A673 (cell line): ENCODE measurements at regions not wholly inside any gene's neighbourhood (a gene's known extent, or its start where the extent isn't known, plus 50 kb on each side); places are given as distances from the start of the nearest gene placed in this dataset.
A peak's percentile ranks its signal among the peaks of the same experiment; 100 is the strongest.

Experiments
- BruUV-seq: library from RNA; stranded (reverse); fragments of 400-500 nt; replicated peaks from 2 replicates; lab custom pipeline; 2021; lab: Mats Ljungman, UMichigan
- CTCF ChIA-PET: fragments of 300-600 bp; sonication (Branson Sonifier 250); formaldehyde crosslinking; loops from one replicate; lab custom pipeline; 2022; ENCODE audit warnings: antibody characterized with exemption; lab: Charles Lee
- POLR2A ChIA-PET: fragments of 300-600 bp; sonication (Branson Sonifier 250); formaldehyde crosslinking; loops from one replicate; lab custom pipeline; 2022; ENCODE audit warnings: antibody characterized with exemption; ENCODE audit not compliant: low non-redundant PET; lab: Charles Lee
- DNase-seq: peaks from one replicate; pipeline ENCODE4 v3.0.0-alpha.2; 2015; ENCODE audit warnings: low spot score
- H3K27ac ChIP-seq: fragments of 200-600 bp; sonication (generic); 2 replicates; pipeline ENCODE4 v1.5.1; 2016; ENCODE audit warnings: mixed run types, low read depth, mild to moderate bottlenecking, mixed read lengths, antibody characterized with exemption, low read length; ENCODE audit not compliant: poor library complexity, severe bottlenecking
- H3K27me3 ChIP-seq: fragments of 200-600 bp; sonication (generic); replicated peaks from 2 replicates; pipeline ENCODE4 v1.6.1; 2017; ENCODE audit warnings: mixed run types, low read depth, mild to moderate bottlenecking, mixed read lengths, antibody characterized with exemption, low read length; ENCODE audit not compliant: insufficient read depth, poor library complexity
- H3K36me3 ChIP-seq: fragments of 200-600 bp; sonication (generic); 2 replicates; pipeline ENCODE4 v1.6.1; 2016; ENCODE audit warnings: mixed run types, mild to moderate bottlenecking, mixed read lengths, antibody characterized with exemption, low read length; ENCODE audit not compliant: insufficient read depth, poor library complexity, severe bottlenecking
- H3K4me1 ChIP-seq: fragments of 200-600 bp; sonication (generic); 2 replicates; pipeline ENCODE4 v1.6.1; 2017; ENCODE audit warnings: mixed run types, mild to moderate bottlenecking, mixed read lengths, antibody characterized with exemption, low read length; ENCODE audit not compliant: insufficient read depth, poor library complexity, severe bottlenecking
- H3K4me3 ChIP-seq: fragments of 200-600 bp; sonication (generic); 2 replicates; pipeline ENCODE4 v1.5.1; 2016; ENCODE audit warnings: low read depth, mixed run types, mild to moderate bottlenecking, mixed read lengths, low read length; ENCODE audit not compliant: poor library complexity, severe bottlenecking
- H3K9me3 ChIP-seq: fragments of 200-600 bp; sonication (generic); 2 replicates; pipeline ENCODE4 v1.6.1; 2016; ENCODE audit warnings: mixed run types, low read depth, mild to moderate bottlenecking, mixed read lengths, antibody characterized with exemption, low read length; ENCODE audit not compliant: poor library complexity, severe bottlenecking
- EZH2 ChIP-seq: fragments of 200-600 bp; sonication (generic); IDR thresholded peaks from 2 replicates; pipeline ENCODE4 v1.6.1; 2017; ENCODE audit warnings: borderline replicate concordance, low read depth, mild to moderate bottlenecking, mixed read lengths, antibody characterized with exemption, low read length; ENCODE audit not compliant: poor library complexity, severe bottlenecking
- intact Hi-C: fragments of 100-400 bp; cut with micrococcal nuclease; formaldehyde crosslinking; loops from one replicate; pipeline ENCODE4 v1.10.0; 2022; ENCODE audit not compliant: unreplicated experiment
- TF ChIP-seq, protein P1 (sequence below): fragments of 300-800, 200-600 bp; sonication (generic); conservative IDR thresholded peaks from 2 replicates; pipeline ENCODE4 v1.5.1; 2017; ENCODE audit warnings: low read depth, mild to moderate bottlenecking, antibody characterized with exemption, low read length, moderate library complexity, mixed read lengths

DNA sequence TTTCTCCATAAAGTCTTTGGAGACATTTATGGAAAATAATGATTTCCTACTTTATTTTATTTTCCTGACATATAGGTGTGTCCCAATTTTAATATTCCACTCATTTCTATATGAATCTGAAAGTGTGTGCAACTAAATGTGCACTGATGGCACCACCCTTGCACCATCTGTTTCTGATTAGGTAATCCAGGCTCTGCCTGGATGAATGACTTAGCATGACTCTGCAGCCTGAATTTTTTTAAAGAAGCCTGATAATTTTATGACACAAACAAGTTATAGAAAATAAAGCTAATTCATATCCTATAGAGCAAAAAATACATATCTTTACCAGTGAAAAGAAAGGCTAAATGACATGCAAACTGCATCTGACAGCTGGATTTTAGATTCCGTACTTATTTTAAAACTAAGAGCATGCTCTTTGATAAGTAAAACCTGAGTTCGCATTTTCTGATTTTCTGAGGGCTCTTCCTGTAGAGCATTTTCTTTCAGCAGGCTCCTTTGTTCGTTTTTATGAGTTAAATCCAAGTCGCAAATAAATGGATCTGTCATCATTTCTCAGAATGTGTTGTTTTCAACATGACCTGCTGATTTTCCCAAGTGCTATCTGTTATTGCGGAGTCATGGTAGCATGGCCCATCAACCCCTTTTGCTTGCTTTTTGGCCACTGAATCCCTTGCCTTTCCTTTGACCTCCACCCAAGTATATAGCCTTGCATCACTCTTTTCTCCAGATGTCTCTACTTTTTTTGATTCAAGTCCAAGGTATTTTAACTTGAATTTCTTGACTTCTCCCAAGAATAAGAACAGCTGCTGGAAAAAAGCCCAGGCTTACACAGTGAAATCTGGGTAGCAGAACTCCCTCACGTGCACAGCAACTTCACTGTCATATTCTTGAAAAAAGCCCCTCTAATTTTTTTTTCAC lies 52.8 kb upstream of the LYPLAL1 start:
- Histone ChIP-seq H3K36me3 (no peaks in the 10 kb centered on the region), H3K27ac (peak overlapping the region; percentile 75), H3K4me3 (peak overlapping the region; percentile 0), H3K27me3 (no peaks in the 10 kb centered on the region), H3K4me1 (peaks cover 32% of the 10 kb centered on the region), H3K9me3 (no peaks in the 10 kb centered on the region)
- intact Hi-C loops: no loop called here
- TF ChIP-seq EZH2: no peak
- TF ChIP-seq, protein P1, sequence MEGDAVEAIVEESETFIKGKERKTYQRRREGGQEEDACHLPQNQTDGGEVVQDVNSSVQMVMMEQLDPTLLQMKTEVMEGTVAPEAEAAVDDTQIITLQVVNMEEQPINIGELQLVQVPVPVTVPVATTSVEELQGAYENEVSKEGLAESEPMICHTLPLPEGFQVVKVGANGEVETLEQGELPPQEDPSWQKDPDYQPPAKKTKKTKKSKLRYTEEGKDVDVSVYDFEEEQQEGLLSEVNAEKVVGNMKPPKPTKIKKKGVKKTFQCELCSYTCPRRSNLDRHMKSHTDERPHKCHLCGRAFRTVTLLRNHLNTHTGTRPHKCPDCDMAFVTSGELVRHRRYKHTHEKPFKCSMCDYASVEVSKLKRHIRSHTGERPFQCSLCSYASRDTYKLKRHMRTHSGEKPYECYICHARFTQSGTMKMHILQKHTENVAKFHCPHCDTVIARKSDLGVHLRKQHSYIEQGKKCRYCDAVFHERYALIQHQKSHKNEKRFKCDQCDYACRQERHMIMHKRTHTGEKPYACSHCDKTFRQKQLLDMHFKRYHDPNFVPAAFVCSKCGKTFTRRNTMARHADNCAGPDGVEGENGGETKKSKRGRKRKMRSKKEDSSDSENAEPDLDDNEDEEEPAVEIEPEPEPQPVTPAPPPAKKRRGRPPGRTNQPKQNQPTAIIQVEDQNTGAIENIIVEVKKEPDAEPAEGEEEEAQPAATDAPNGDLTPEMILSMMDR: no peak
- no TSS peak for BruUV-seq
- ChIA-PET POLR2A (no interaction called here), CTCF (no interaction called here)
- DNase-seq: peak; percentile 73

DNA sequence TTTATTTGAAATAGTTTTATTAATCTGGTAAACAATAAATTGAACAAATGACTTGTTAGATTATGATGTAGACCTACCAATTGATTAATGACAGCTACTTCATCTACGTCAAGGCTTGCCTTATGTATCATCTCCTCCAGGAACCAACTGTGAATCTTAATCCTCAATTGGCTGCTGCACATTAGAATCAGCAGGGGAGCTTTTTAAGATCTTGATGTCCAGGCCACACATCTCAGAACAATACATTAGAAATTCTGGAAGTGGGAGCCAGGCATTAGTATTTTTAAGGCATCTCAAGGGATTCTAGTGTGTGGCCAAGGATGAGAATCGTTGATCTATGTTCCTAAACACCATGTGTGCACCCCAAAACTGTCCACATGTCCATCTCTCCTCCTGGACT lies 52.0 kb upstream of the LYPLAL1 start:
- intact Hi-C loops: no loop called here
- peak; percentile 79 for DNase-seq
- Histone ChIP-seq H3K27me3 (no peaks in the 10 kb centered on the region), H3K4me1 (peaks cover 32% of the 10 kb centered on the region), H3K36me3 (no peaks in the 10 kb centered on the region), H3K9me3 (no peaks in the 10 kb centered on the region), H3K4me3 (no peak overlapping the region), H3K27ac (peak overlapping the region; percentile 75)
- no TSS peak for BruUV-seq
- no peak for TF ChIP-seq EZH2
- TF ChIP-seq, protein P1: no peak
- ChIA-PET CTCF (no interaction called here), POLR2A (no interaction called here)

DNA sequence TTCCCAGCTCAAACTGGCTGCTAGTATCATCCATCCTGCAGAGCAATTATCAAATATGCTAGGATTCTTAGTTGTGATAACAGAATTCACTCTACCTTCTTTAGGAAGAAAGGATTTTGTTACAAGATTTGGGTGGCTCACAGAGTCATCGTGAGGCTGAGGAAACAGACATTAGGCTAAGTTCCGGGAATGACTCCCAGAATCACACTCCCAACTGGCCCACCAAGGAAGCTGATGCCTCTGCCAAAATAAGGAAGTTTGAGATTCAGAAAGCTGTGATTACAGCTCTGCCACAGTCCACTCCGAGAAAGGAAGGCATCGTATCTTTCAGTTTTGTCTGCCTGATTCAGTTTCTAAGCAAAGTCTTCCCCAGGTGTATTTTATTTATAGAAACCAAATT lies 50.6 kb upstream of the LYPLAL1 start:
- Histone ChIP-seq H3K27ac (no peak overlapping the region), H3K4me3 (no peak overlapping the region), H3K9me3 (no peaks in the 10 kb centered on the region), H3K36me3 (no peaks in the 10 kb centered on the region), H3K27me3 (no peaks in the 10 kb centered on the region), H3K4me1 (peaks cover 32% of the 10 kb centered on the region)
- intact Hi-C loops: no loop called here
- CTCF ChIA-PET: no interaction called here
- BruUV-seq: no TSS peak
- POLR2A ChIA-PET: no interaction called here
- DNase-seq: no peak
- TF ChIP-seq, protein P1: no peak
- no peak for TF ChIP-seq EZH2
